ENCODE measurements at regions not wholly inside any gene's neighbourhood (a gene's known extent, or its start where the extent isn't known, plus 50 kb on each side); places are given as distances from the start of the nearest gene placed in this dataset.

- TF ChIP-seq SMC3 (IDR thresholded peaks at IDR 0.05; ENCODE audit: low read depth, low read length), result no peak
- TF ChIP-seq CTCF (conservative IDR thresholded peaks at IDR 0.05; ENCODE audit: low read depth, low read length), result no peak
- no peak for TF ChIP-seq FOS (IDR thresholded peaks at IDR 0.05; ENCODE audit: low read depth, low read length)
- no peak for TF ChIP-seq RFX5 (IDR thresholded peaks at IDR 0.05; ENCODE audit: low read depth, low read length)
Measured at GRCh38 chr7:156119771-156120170, 307.5 kb upstream of the SHH start.
